MM.1S (cell line): ENCODE measurements at regions not wholly inside any gene's neighbourhood (a gene's known extent, or its start where the extent isn't known, plus 50 kb on each side); places are given as distances from the start of the nearest gene placed in this dataset.

Source experiments
- EZH2phosphoT487 ChIP-seq: fragments of 300-600 bp; sonication (generic); IDR thresholded peaks from 2 replicates; pipeline ENCODE4 v1.6.1; 2018; ENCODE audit warnings: antibody characterized with exemption, low read length
- TF ChIP-seq, protein P1 (sequence below): fragments of 300-600 bp; sonication (generic); IDR thresholded peaks from 2 replicates; pipeline ENCODE4 v1.5.1; 2016; ENCODE audit warnings: antibody characterized with exemption, low read length, mixed read lengths

DNA sequence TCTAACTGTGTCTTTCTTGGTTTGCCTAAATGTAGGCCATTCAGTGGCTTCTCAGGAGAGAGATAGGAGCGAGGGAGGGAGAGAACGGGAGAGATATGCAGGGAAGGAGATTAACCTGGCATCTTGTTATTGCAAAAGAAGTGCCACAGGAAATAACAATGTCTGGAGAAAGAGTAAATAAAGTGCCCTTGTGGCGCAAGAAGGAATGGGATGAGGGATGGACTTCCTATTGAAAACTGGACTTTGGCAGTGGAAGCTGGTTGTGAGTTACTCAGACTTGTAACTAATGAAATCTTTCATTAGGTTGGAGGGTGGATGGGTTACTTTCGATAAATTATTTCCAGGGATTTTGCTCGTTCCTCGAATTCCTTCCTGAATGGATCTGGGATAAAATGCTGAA lies 136.1 kb downstream of the LACC1 start:
- TF ChIP-seq, protein P1, sequence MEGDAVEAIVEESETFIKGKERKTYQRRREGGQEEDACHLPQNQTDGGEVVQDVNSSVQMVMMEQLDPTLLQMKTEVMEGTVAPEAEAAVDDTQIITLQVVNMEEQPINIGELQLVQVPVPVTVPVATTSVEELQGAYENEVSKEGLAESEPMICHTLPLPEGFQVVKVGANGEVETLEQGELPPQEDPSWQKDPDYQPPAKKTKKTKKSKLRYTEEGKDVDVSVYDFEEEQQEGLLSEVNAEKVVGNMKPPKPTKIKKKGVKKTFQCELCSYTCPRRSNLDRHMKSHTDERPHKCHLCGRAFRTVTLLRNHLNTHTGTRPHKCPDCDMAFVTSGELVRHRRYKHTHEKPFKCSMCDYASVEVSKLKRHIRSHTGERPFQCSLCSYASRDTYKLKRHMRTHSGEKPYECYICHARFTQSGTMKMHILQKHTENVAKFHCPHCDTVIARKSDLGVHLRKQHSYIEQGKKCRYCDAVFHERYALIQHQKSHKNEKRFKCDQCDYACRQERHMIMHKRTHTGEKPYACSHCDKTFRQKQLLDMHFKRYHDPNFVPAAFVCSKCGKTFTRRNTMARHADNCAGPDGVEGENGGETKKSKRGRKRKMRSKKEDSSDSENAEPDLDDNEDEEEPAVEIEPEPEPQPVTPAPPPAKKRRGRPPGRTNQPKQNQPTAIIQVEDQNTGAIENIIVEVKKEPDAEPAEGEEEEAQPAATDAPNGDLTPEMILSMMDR: no peak
- no peak for TF ChIP-seq EZH2phosphoT487
